Caco-2 (cell line): ENCODE measurements at regions not wholly inside any gene's neighbourhood (a gene's known extent, or its start where the extent isn't known, plus 50 kb on each side); places are given as distances from the start of the nearest gene placed in this dataset.

Source experiments
- BruUV-seq: library from RNA; stranded (reverse); fragments of 400-500 nt; replicated peaks from 2 replicates; lab custom pipeline; 2021; lab: Mats Ljungman, UMichigan
- CTCF ChIA-PET: fragments of 300-600 bp; sonication (Branson Sonifier 250); formaldehyde crosslinking; loops from one replicate; lab custom pipeline; 2022; ENCODE audit warnings: antibody characterized with exemption; lab: Charles Lee
- POLR2A ChIA-PET: fragments of 300-600 bp; sonication (Branson Sonifier 250); formaldehyde crosslinking; loops from one replicate; lab custom pipeline; 2022; ENCODE audit warnings: antibody characterized with exemption; lab: Charles Lee
- DNase-seq, 2 experiments: peaks; one replicate each; pipeline versions ENCODE4 v3.0.0 to v3.0.0-alpha.2; 2020 to 2022
- H3K27me3 ChIP-seq: replicated peaks from 2 replicates; pipeline ENCODE4 v1.6.0; 2011; ENCODE audit warnings: low read length; ENCODE audit not compliant: control insufficient read depth, insufficient read depth
- H3K36me3 ChIP-seq: 2 replicates; pipeline ENCODE4 v1.5.1; 2011; ENCODE audit warnings: low read length; ENCODE audit not compliant: control insufficient read depth, insufficient read depth
- H3K4me1 ChIP-seq: fragments of 250-450 bp; sonication (Bioruptor Pico); 2 replicates; pipeline ENCODE4 v1.5.1; 2020; ENCODE audit warnings: mild to moderate bottlenecking
- H3K4me3 ChIP-seq: 2 replicates; pipeline ENCODE4 v1.5.1; 2011; ENCODE audit warnings: low read depth, mild to moderate bottlenecking, control low read depth, low read length
- H3K9me3 ChIP-seq: fragments of 250-450 bp; sonication (Bioruptor Pico); 2 replicates; pipeline ENCODE4 v1.5.1; 2020; ENCODE audit warnings: mild to moderate bottlenecking, moderate library complexity
- H3K27ac Mint-ChIP-seq: one replicate; pipeline ENCODE4 v1.8.0; 2022; ENCODE audit warnings: mixed read lengths; ENCODE audit not compliant: unreplicated experiment
- H3K27me3 Mint-ChIP-seq: one replicate; pipeline ENCODE4 v1.8.0; 2022; ENCODE audit warnings: mixed read lengths; ENCODE audit not compliant: insufficient read depth, unreplicated experiment
- H3K36me3 Mint-ChIP-seq: one replicate; pipeline ENCODE4 v1.8.0; 2022; ENCODE audit warnings: mild to moderate bottlenecking, mixed read lengths; ENCODE audit not compliant: insufficient read depth, unreplicated experiment
- H3K4me1 Mint-ChIP-seq: one replicate; pipeline ENCODE4 v1.8.0; 2022; ENCODE audit warnings: low read depth, mixed read lengths; ENCODE audit not compliant: unreplicated experiment
- H3K4me3 Mint-ChIP-seq: one replicate; pipeline ENCODE4 v1.8.0; 2022; ENCODE audit warnings: mild to moderate bottlenecking, moderate library complexity, mixed read lengths; ENCODE audit not compliant: unreplicated experiment
- H3K9me3 Mint-ChIP-seq: one replicate; pipeline ENCODE4 v1.8.0; 2022; ENCODE audit warnings: mixed read lengths; ENCODE audit not compliant: unreplicated experiment
- intact Hi-C: fragments of 100-400 bp; cut with micrococcal nuclease; formaldehyde crosslinking; loops from one replicate; pipeline ENCODE4 v1.10.0; 2022; ENCODE audit not compliant: unreplicated experiment
- TF ChIP-seq, protein P1 (sequence below), 2 experiments: fragments of 200-600 bp in 1 of 2; IDR thresholded peaks; 1 replicate in 1 of 2; 2 replicates in 1 of 2; pipeline versions ENCODE4 v1.5.1 to v1.8.0; 2011 to 2022; ENCODE audit warnings: antibody characterized with exemption in 1 of 2, control low read depth in 1 of 2, inconsistent platforms in 1 of 2, low read depth in 1 of 2, low read length in 1 of 2, mild to moderate bottlenecking in 1 of 2, moderate library complexity in 1 of 2; ENCODE audit not compliant: insufficient read depth in 1 of 2, severe bottlenecking in 1 of 2, unreplicated experiment in 1 of 2

GRCh38 chr15:95267481-95267880 lies 1036.1 kb downstream of the MCTP2 start:
- no peaks in the 10 kb centered on the region for H3K4me1 ChIP-seq
- no peaks in the 10 kb centered on the region for H3K36me3 Mint-ChIP-seq
- H3K9me3 ChIP-seq = no peaks in the 10 kb centered on the region
- ChIA-PET CTCF (no interaction called here), POLR2A (no interaction called here)
- H3K4me3 Mint-ChIP-seq = no peak overlapping the region
- H3K27ac Mint-ChIP-seq = no peak overlapping the region
- no peaks in the 10 kb centered on the region for H3K27me3 Mint-ChIP-seq
- no peaks in the 10 kb centered on the region for H3K9me3 Mint-ChIP-seq
- H3K27me3 ChIP-seq = no peaks in the 10 kb centered on the region; the same call in 1 of the 2 replicates
- H3K36me3 ChIP-seq = no peaks in the 10 kb centered on the region
- H3K4me1 Mint-ChIP-seq = no peaks in the 10 kb centered on the region
- no peak overlapping the region for H3K4me3 ChIP-seq
- BruUV-seq = no TSS peak
- no peak for DNase-seq
- intact Hi-C loops = no loop called here
- TF ChIP-seq, protein P1, sequence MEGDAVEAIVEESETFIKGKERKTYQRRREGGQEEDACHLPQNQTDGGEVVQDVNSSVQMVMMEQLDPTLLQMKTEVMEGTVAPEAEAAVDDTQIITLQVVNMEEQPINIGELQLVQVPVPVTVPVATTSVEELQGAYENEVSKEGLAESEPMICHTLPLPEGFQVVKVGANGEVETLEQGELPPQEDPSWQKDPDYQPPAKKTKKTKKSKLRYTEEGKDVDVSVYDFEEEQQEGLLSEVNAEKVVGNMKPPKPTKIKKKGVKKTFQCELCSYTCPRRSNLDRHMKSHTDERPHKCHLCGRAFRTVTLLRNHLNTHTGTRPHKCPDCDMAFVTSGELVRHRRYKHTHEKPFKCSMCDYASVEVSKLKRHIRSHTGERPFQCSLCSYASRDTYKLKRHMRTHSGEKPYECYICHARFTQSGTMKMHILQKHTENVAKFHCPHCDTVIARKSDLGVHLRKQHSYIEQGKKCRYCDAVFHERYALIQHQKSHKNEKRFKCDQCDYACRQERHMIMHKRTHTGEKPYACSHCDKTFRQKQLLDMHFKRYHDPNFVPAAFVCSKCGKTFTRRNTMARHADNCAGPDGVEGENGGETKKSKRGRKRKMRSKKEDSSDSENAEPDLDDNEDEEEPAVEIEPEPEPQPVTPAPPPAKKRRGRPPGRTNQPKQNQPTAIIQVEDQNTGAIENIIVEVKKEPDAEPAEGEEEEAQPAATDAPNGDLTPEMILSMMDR (IDR thresholded peaks at IDR 0.05; ENCODE audit: insufficient read depth in 1 of 2, low read depth in 1 of 2, low read length in 1 of 2, severe bottlenecking in 1 of 2, unreplicated experiment in 1 of 2) = no peak

- peaks cover 14% of the 10 kb centered on the region for H3K9me3 Mint-ChIP-seq
- H3K36me3 Mint-ChIP-seq = no peaks in the 10 kb centered on the region
- no peaks in the 10 kb centered on the region; the same call in 1 of the 2 replicates for H3K27me3 ChIP-seq
- no peak overlapping the region for H3K4me3 ChIP-seq
- DNase-seq = no peak
- no peaks in the 10 kb centered on the region for H3K4me1 Mint-ChIP-seq
- no peak overlapping the region for H3K4me3 Mint-ChIP-seq
- ChIA-PET POLR2A (no interaction called here), CTCF (no interaction called here)
- no peaks in the 10 kb centered on the region for H3K4me1 ChIP-seq
- intact Hi-C loops = no loop called here
- no peaks in the 10 kb centered on the region for H3K36me3 ChIP-seq
- no peak overlapping the region for H3K27ac Mint-ChIP-seq
- H3K27me3 Mint-ChIP-seq = no peaks in the 10 kb centered on the region
- H3K9me3 ChIP-seq = no peaks in the 10 kb centered on the region
- no TSS peak for BruUV-seq
- TF ChIP-seq, protein P1 (IDR thresholded peaks at IDR 0.05; ENCODE audit: insufficient read depth in 1 of 2, low read depth in 1 of 2, low read length in 1 of 2, severe bottlenecking in 1 of 2, unreplicated experiment in 1 of 2) = no peak
Measured at GRCh38 chr15:95269242-95270183, 1038.2 kb downstream of the MCTP2 start.

- H3K9me3 Mint-ChIP-seq = peaks cover 21% of the 10 kb centered on the region
- Histone ChIP-seq H3K4me3 (no peak overlapping the region), H3K36me3 (no peaks in the 10 kb centered on the region), H3K4me1 (no peaks in the 10 kb centered on the region), H3K9me3 (no peaks in the 10 kb centered on the region), H3K27me3 (no peaks in the 10 kb centered on the region)
- H3K4me3 Mint-ChIP-seq = no peak overlapping the region
- CTCF ChIA-PET = no interaction called here
- POLR2A ChIA-PET = no interaction called here
- H3K27ac Mint-ChIP-seq = no peak overlapping the region
- no peaks in the 10 kb centered on the region for H3K36me3 Mint-ChIP-seq
- intact Hi-C loops = no loop called here
- BruUV-seq = no TSS peak
- H3K27me3 Mint-ChIP-seq = no peaks in the 10 kb centered on the region
- TF ChIP-seq, protein P1 (IDR thresholded peaks at IDR 0.05; ENCODE audit: insufficient read depth in 1 of 2, low read depth in 1 of 2, low read length in 1 of 2, severe bottlenecking in 1 of 2, unreplicated experiment in 1 of 2) = no peak
- H3K4me1 Mint-ChIP-seq = no peaks in the 10 kb centered on the region
- DNase-seq = no peak
Measured at GRCh38 chr15:95274101-95274500, 1042.7 kb downstream of the MCTP2 start.
